ENCODE measurements at regions not wholly inside any gene's neighbourhood (a gene's known extent, or its start where the extent isn't known, plus 50 kb on each side); places are given as distances from the start of the nearest gene placed in this dataset.
A peak's percentile ranks its signal among the peaks of the same experiment; 100 is the strongest.

DNA sequence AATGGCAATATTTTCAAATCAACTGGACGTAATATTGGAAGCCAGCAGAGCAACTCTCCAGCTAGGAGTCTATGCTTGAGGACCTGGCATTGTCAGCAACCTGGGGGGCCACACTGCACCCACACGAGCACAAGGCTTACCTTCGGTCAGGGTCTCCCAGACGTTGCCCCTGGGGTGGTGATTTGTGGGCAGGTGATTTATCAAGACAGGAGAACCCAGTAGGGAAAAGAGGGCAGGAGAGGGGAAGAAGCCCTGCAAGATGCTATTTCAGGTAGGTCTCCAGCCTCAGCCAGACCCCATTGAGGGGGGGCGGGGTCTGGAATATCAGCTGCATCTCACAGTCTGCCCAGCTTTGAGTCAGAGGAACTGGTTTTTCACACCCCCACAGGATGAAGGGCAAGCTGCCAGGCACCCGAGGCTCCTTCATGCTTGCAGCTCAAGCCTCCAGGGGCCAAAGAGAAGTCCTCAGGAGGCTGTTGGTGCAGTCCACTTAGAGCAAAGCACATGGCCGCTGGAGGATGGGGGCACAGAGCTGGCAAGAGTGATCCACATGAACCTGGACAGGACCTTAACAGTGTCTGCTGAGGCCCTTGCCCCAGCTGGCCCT, 80.9 kb upstream of the UQCRFS1 start:
- Mint-ChIP-seq H3K4me1 (peaks cover 33% of the 10 kb centered on the region), H3K27ac (ENCODE audit: low read depth) (peak overlapping the region; percentile 20), H3K4me3 (peak overlapping the region; percentile 17), H3K9me3 (no peaks in the 10 kb centered on the region), H3K27me3 (no peaks in the 10 kb centered on the region), H3K36me3 (ENCODE audit: insufficient read depth) (peaks cover 2% of the 10 kb centered on the region)
- ATAC-seq (replicated peaks; ENCODE audit: extremely low read depth, poor library complexity, severe bottlenecking) (peak; percentile 46), DNase-seq (ENCODE audit: low spot score in 2 of 2) (no peak)

DNA sequence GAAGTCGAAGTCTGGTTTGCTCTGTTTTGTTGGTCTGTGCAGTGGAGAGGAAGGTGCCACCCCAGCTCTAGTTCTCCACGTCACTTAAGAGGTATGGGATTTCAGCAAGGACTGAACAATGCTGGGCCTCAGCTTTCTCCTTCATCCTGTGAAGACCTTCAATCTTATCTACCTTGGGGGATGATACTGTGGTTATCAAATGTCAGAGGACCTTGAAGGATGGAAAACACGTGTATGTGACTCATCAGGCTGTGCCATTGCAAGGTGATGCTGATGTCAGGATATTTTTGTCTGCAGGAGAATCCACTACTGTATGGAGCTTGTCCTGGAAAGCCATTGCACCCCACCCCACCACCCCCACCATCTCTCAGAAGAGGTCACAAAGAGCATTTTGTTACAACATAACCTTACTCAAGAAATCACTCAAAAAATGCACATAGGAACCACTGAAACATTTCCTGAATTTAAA, 81.4 kb upstream of the UQCRFS1 start:
- no peak overlapping the region for H3K4me3 Mint-ChIP-seq
- H3K9me3 Mint-ChIP-seq = no peaks in the 10 kb centered on the region
- no peaks in the 10 kb centered on the region for H3K27me3 Mint-ChIP-seq
- H3K36me3 Mint-ChIP-seq (ENCODE audit: insufficient read depth) = peaks cover 2% of the 10 kb centered on the region
- H3K27ac Mint-ChIP-seq (ENCODE audit: low read depth) = peak overlapping the region; percentile 20
- DNase-seq (ENCODE audit: low spot score in 2 of 2) = no peak
- H3K4me1 Mint-ChIP-seq = peaks cover 33% of the 10 kb centered on the region
- peak; percentile 40 for ATAC-seq (replicated peaks; ENCODE audit: extremely low read depth, poor library complexity, severe bottlenecking)

DNA sequence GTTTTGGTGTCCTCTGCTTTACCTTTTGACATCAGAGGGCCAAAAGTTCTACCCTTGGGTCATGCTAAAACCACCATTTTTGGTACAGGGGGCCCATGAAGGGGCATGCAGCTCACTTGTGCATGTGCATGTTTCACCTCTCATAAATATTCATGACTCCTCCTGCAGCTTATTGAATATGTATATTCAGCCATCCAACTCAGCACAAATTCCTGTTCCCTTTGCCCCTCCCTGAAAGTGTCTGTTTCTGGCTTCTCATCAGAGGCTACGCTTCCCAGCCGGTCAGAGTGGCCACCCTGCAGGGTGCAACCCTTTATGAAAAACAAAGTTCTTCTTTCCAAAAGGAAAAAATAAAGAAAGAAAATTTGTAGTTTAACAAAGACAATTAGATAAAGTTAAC, 82.3 kb upstream of the UQCRFS1 start:
- ATAC-seq (replicated peaks; ENCODE audit: extremely low read depth, poor library complexity, severe bottlenecking) = no peak
- H3K27me3 Mint-ChIP-seq = no peaks in the 10 kb centered on the region
- no peak overlapping the region for H3K27ac Mint-ChIP-seq (ENCODE audit: low read depth)
- peaks cover 29% of the 10 kb centered on the region for H3K4me1 Mint-ChIP-seq
- no peaks in the 10 kb centered on the region for H3K9me3 Mint-ChIP-seq
- DNase-seq (ENCODE audit: low spot score in 2 of 2) = no peak
- H3K36me3 Mint-ChIP-seq (ENCODE audit: insufficient read depth) = peaks cover 2% of the 10 kb centered on the region
- no peak overlapping the region for H3K4me3 Mint-ChIP-seq

DNA sequence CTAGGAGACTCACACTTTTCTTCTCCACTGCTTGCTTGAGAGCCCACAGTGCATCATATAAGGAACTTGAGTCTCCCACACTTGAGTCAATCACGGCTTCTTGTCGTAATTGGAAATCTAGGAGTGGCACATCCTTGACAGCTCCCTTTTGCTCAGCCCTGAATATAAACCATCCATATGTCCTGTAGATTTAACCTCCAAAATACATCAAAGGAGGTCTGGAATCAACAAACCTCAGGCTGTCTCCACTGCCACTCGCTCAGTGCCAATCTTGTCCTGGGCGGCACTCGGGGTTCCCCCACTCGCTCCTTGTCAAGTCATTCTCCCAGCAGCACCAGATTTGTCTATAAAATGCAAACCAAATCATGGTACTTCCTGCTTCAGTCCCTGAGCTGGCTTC, 84.4 kb upstream of the UQCRFS1 start:
- Mint-ChIP-seq H3K4me1 (peaks cover 35% of the 10 kb centered on the region), H3K27me3 (no peaks in the 10 kb centered on the region), H3K9me3 (no peaks in the 10 kb centered on the region), H3K4me3 (no peak overlapping the region), H3K36me3 (ENCODE audit: insufficient read depth) (peaks cover 2% of the 10 kb centered on the region), H3K27ac (ENCODE audit: low read depth) (no peak overlapping the region)
- ATAC-seq (replicated peaks; ENCODE audit: extremely low read depth, poor library complexity, severe bottlenecking) (no peak), DNase-seq (ENCODE audit: low spot score in 2 of 2) (no peak)

DNA sequence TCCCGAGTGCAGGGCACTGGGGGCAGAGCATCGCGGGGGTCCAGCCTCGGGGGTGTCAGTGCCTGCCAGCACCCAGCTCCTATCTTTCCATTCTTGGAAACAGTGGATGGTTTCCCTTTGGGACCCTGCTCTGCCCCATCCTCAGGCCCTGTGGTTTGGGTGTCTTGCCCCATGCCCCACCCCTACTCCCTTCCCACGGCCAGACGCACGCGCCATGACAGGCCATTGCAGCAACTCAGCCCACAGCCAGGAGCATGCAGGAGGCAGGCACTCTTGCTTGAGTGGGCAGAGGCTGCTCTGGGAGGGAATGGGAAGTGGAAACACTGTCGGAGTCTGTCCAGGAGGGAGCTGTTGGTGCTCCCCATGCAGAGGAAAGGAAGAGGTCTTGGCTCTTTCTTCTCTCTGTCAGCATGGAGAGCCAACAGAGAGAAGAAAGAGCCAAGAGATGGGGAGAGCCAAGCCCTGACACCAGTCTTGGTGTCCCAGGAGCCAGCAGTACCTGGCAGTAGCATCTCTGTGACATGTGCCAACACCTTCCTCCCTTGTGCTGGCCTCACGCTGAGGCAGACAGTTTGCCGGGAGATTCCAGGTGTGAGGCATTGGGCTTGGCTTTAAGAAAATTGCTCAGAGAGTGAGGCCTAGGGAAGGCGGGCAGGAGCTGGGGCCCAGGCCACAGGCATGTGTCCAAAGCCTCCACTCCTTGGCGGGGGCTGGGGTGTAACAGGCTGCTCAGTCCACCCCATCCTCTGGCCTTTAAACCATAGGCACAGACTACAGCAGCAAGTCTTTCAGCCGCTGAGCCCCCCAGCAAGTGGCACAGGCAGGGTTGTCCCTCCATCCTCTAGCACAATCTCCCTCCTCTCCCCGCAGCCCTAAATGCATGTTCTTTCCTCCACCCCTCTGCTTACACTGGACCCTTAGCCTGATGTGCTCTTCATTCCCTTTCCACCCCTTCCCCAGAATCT, 86.7 kb upstream of the UQCRFS1 start:
- Mint-ChIP-seq H3K4me1 (peaks cover 27% of the 10 kb centered on the region), H3K36me3 (ENCODE audit: insufficient read depth) (peaks cover 2% of the 10 kb centered on the region), H3K4me3 (no peak overlapping the region), H3K27ac (ENCODE audit: low read depth) (no peak overlapping the region), H3K27me3 (no peaks in the 10 kb centered on the region), H3K9me3 (no peaks in the 10 kb centered on the region)
- ATAC-seq (replicated peaks; ENCODE audit: extremely low read depth, poor library complexity, severe bottlenecking) (no peak), DNase-seq (ENCODE audit: low spot score in 2 of 2) (no peak)

DNA sequence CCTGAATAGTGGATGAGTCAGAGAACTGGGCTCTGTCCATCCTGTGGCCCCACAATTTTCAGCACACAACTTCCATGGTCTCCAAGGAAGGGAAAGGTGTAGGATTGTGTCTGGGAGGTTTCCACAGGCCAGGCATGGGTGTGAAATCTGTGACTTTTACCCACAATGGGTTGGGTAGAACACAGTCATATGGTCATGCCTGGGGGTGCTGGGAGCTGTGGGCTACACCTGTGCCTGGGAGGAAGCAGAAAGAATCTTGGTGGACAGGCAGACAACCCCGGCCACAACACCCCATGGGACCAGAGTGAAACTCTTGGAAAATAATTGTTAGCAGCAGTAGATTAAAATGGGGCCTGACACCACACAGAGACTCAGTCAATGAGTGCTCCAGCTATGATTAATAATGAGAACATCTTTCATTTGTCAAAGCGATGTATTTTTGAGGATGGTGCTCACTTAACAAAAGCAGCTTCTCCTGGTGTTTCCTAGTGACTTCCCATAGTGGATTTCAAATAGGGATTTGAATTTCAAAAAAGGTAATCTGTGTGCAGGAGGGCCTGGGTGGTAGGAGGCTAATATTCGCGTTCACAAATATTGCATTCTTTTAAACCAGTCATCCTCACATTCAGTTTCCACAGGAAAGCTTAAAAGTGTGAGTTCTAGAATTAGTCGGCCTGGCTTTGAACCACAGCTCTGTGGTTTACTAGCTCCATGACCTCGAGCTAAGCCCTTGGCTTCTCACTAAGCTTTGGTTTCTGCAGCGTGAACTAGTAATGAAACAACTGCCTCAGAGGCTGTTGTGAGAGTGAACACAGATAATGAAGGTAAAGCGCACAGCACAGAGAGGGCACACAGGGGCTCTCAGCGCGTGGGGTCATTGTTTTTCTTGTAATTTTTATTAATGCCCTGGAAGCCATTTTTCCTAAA, 89.3 kb upstream of the UQCRFS1 start:
- peaks cover 1% of the 10 kb centered on the region for H3K27me3 Mint-ChIP-seq
- H3K4me1 Mint-ChIP-seq = peaks cover 21% of the 10 kb centered on the region
- DNase-seq (ENCODE audit: low spot score in 2 of 2) = no peak
- H3K27ac Mint-ChIP-seq (ENCODE audit: low read depth) = peak overlapping the region; percentile 73
- peak overlapping the region; percentile 57 for H3K4me3 Mint-ChIP-seq
- peak; percentile 76 for ATAC-seq (replicated peaks; ENCODE audit: extremely low read depth, poor library complexity, severe bottlenecking)
- H3K9me3 Mint-ChIP-seq = no peaks in the 10 kb centered on the region
- no peaks in the 10 kb centered on the region for H3K36me3 Mint-ChIP-seq (ENCODE audit: insufficient read depth)

DNA sequence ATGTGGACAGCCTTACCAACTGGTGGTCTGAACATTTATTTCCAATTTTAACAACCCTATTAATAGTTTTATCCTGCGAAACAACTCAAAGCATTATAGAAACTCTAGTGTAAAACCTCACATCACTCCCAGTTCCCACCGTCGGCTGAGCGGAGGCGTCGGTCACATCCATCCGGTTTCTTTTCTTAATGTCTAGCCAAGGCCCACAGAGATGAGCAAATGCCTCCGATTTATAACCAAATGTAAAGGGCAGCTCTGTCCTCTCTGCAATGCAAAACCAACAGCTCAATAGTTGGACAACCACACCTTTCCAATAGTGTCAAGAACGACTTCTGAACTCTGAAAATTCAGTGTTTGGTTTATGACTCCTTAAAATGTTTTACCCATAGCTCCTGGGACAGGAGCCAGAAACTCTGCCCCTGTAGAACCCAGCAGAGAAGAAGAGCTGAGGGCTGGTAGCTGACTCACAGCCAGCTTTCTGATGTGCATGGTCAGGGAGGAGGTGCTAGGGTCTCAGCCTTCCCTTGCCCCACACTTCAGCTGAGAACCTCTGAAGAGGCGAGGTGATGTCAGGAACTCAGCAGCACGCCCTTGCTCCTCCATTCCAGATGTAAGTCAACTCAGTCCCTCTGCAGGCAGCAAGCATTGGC, 90.2 kb upstream of the UQCRFS1 start:
- Mint-ChIP-seq H3K4me1 (peaks cover 21% of the 10 kb centered on the region), H3K9me3 (no peaks in the 10 kb centered on the region), H3K27me3 (peaks cover 10% of the 10 kb centered on the region), H3K36me3 (ENCODE audit: insufficient read depth) (no peaks in the 10 kb centered on the region), H3K4me3 (peak overlapping the region; percentile 57), H3K27ac (ENCODE audit: low read depth) (peak overlapping the region; percentile 73)
- ATAC-seq (replicated peaks; ENCODE audit: extremely low read depth, poor library complexity, severe bottlenecking) = peak; percentile 68
- no peak for DNase-seq (ENCODE audit: low spot score in 2 of 2)

DNA sequence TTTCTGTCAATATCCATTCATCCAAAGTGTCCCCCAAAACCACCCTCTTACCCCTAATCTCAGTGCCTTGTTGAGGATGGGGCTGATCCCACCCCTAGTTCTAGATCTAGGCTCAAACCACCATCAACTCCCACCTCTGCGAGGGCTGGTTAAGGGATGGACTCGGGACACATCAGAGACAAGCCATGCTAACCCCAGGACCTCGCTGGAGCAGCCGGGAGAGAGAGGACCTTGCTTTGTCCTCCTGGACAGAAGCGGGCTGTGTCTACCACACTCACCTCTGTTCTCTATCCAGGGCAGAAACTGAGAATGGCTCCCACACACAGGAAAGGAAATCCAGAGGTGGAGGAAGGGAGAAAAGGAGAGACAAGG, 90.8 kb upstream of the UQCRFS1 start:
- Mint-ChIP-seq H3K27ac (ENCODE audit: low read depth) (peak overlapping the region; percentile 73), H3K9me3 (no peaks in the 10 kb centered on the region), H3K36me3 (ENCODE audit: insufficient read depth) (no peaks in the 10 kb centered on the region), H3K27me3 (peaks cover 15% of the 10 kb centered on the region), H3K4me1 (peaks cover 21% of the 10 kb centered on the region), H3K4me3 (peak overlapping the region; percentile 57)
- DNase-seq (ENCODE audit: low spot score in 2 of 2) (no peak), ATAC-seq (replicated peaks; ENCODE audit: extremely low read depth, poor library complexity, severe bottlenecking) (no peak)

DNA sequence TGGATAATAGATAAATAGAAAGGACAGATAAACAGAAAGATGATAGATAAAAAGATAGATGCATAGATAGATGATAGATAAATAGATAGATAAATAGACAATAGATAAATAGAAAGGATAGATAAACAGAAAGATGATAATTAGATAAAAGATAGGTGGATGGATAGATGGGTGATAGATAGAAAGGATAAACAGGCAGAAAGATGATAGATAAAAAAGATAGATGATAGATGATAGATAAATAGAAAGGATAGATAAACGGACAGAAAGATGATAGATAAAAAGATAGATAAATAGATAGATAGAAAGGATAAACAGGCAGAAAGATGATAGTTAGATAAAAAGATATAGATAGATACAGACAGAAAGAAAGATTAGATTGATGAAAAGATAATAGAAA, 92.3 kb upstream of the UQCRFS1 start:
- Mint-ChIP-seq H3K27me3 (peaks cover 31% of the 10 kb centered on the region), H3K4me1 (peaks cover 26% of the 10 kb centered on the region), H3K9me3 (no peaks in the 10 kb centered on the region), H3K27ac (ENCODE audit: low read depth) (no peak overlapping the region), H3K36me3 (ENCODE audit: insufficient read depth) (no peaks in the 10 kb centered on the region), H3K4me3 (no peak overlapping the region)
- DNase-seq (ENCODE audit: low spot score in 2 of 2) = no peak
- no peak for ATAC-seq (replicated peaks; ENCODE audit: extremely low read depth, poor library complexity, severe bottlenecking)

DNA sequence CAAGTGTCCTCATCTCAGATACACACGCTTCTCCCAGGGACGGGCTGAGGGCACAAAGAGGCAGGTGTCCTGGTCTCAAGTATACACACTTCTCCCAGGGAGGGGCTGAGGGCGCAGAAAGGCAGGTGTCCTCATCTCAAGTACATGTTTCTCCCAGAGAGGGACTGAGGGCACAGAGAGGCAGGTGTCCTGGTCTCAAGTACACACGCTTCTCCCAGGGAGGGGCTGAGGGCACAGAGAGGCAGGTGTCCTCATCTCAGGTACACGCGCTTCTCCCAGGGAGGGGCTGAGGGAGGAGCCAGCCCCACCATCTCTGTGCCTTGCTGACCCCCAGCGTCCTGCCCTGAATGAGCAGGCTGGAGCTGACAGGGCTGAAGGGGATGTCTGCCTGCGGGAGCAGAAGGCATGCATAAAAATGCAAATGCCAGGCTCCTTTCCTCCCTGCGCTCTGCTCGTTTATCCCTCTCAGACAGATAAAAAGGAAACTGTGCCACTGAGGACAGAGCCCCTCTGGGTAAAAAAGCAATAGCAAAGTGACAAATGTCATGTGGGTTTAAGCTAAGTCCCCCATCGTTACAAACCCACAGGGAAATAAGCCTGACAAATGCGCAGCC, 96.1 kb upstream of the UQCRFS1 start:
- ATAC-seq (replicated peaks; ENCODE audit: extremely low read depth, poor library complexity, severe bottlenecking) (no peak), DNase-seq (ENCODE audit: low spot score in 2 of 2) (no peak)
- Mint-ChIP-seq H3K27me3 (peaks cover 66% of the 10 kb centered on the region), H3K27ac (ENCODE audit: low read depth) (no peak overlapping the region), H3K4me3 (no peak overlapping the region), H3K9me3 (no peaks in the 10 kb centered on the region), H3K36me3 (ENCODE audit: insufficient read depth) (no peaks in the 10 kb centered on the region), H3K4me1 (peaks cover 5% of the 10 kb centered on the region)

DNA sequence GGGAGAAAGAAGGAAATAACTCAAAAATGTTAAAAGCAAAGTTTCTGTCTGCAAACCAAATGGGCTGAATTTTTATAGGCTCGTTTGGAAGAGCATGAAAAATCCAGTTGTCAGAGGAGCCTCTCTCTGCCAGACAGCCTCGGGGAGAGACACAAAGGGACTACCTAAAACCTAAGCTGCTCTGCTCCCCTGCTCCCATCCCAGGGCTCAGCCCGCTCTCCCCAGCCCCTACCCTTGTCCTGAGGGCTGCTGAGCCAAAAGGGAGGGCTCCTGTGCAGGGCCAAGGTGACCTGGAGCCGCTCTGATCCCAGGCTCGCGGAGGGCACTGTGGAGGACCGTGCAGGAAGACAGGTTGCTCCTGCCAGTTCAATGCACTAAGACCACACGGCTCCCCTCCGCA, 96.7 kb upstream of the UQCRFS1 start:
- Mint-ChIP-seq H3K4me1 (peaks cover 5% of the 10 kb centered on the region), H3K36me3 (ENCODE audit: insufficient read depth) (no peaks in the 10 kb centered on the region), H3K27me3 (peaks cover 71% of the 10 kb centered on the region), H3K4me3 (no peak overlapping the region), H3K9me3 (no peaks in the 10 kb centered on the region), H3K27ac (ENCODE audit: low read depth) (no peak overlapping the region)
- ATAC-seq (replicated peaks; ENCODE audit: extremely low read depth, poor library complexity, severe bottlenecking) (no peak), DNase-seq (ENCODE audit: low spot score in 2 of 2) (no peak)

All from central memory CD8-positive, alpha-beta T cell (primary cell).